ENCODE measurements at regions not wholly inside any gene's neighbourhood (a gene's known extent, or its start where the extent isn't known, plus 50 kb on each side); places are given as distances from the start of the nearest gene placed in this dataset.

DNA sequence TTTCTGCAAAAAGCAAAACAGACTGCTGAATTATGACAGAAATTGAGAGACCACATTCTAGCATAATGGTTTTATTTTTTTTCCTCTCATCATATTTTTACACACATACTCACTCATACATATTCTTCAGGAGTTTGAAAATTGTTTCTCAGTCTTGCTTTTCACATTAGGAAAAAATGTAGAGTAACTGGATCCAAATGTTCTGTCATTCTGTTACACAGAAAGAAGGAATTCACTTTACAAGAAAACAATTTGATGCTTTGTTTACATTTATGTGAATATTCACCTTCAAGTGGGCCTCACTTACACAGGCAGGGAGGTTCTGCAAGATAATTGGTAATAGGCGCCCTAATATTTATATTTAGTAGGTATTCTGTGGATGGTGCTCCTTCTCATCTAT lies 82.0 kb downstream of the ARL4A start:
- TF ChIP-seq, protein P1, sequence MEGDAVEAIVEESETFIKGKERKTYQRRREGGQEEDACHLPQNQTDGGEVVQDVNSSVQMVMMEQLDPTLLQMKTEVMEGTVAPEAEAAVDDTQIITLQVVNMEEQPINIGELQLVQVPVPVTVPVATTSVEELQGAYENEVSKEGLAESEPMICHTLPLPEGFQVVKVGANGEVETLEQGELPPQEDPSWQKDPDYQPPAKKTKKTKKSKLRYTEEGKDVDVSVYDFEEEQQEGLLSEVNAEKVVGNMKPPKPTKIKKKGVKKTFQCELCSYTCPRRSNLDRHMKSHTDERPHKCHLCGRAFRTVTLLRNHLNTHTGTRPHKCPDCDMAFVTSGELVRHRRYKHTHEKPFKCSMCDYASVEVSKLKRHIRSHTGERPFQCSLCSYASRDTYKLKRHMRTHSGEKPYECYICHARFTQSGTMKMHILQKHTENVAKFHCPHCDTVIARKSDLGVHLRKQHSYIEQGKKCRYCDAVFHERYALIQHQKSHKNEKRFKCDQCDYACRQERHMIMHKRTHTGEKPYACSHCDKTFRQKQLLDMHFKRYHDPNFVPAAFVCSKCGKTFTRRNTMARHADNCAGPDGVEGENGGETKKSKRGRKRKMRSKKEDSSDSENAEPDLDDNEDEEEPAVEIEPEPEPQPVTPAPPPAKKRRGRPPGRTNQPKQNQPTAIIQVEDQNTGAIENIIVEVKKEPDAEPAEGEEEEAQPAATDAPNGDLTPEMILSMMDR (IDR thresholded peaks at IDR 0.05; ENCODE audit: insufficient read depth, low read length, poor library complexity, severe bottlenecking), result no peak
- TF ChIP-seq EZH2phosphoT487 (conservative IDR thresholded peaks at IDR 0.05; ENCODE audit: low read length), result no peak

Data from SU-DHL-6 (cell line).